Fibroblast of pulmonary artery (primary cell): ENCODE measurements at regions not wholly inside any gene's neighbourhood (a gene's known extent, or its start where the extent isn't known, plus 50 kb on each side); places are given as distances from the start of the nearest gene placed in this dataset.
"Not testable (repeated sequence)": the region's sequence is repeated elsewhere in the genome, so short reads cannot be mapped to it uniquely, and the experiment has no call there.

Experiments
- DNase-seq: peaks from one replicate; pipeline ENCODE4 v3.0.0-alpha.2; 2010; ENCODE audit warnings: low read depth
- H3K4me3 ChIP-seq: replicated peaks from 2 replicates; pipeline ENCODE4 v1.5.1; 2011; ENCODE audit warnings: low read depth, mild to moderate bottlenecking, control low read depth, low read length, moderate library complexity
- CTCF ChIP-seq: IDR thresholded peaks from 2 replicates; pipeline ENCODE4 v1.5.1; 2011; ENCODE audit warnings: mild to moderate bottlenecking, control low read depth, low read length, inconsistent platforms; ENCODE audit errors: missing control alignments

DNA sequence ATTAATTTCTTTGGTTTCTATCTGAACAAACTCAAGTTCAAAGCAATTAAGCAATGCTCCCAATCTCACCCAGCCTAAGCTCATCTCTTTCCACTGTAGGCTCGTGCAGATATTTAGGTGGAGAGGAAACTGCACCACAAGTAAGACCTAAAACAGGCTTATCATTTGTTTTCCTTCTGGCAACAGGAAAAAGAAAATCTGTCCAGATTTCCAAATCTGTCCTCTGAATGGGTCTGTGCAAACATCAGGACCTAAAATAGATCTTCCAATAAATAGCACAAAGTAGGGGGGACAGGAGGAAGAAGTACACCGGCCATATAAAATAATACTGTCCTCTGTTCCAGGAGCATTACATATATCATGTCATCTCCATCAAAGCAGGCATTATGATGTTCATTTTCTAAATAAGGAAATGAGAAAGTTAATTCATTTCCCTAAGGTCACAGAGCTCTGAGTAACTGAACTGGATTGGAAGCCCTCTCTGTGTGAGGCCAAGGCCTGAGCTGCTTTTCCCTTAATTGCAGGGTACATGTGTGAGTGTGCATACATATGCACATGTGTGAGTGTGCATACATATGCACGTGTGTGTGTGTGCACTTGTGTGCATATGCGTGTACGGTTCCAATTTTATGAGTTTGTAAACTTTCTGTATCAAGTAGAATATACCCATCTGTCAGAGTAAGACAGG is 92.8 kb upstream of the PARD3 start:
- TF ChIP-seq CTCF: no peak
- no peak overlapping the region for H3K4me3 ChIP-seq
- DNase-seq: no peak

DNA sequence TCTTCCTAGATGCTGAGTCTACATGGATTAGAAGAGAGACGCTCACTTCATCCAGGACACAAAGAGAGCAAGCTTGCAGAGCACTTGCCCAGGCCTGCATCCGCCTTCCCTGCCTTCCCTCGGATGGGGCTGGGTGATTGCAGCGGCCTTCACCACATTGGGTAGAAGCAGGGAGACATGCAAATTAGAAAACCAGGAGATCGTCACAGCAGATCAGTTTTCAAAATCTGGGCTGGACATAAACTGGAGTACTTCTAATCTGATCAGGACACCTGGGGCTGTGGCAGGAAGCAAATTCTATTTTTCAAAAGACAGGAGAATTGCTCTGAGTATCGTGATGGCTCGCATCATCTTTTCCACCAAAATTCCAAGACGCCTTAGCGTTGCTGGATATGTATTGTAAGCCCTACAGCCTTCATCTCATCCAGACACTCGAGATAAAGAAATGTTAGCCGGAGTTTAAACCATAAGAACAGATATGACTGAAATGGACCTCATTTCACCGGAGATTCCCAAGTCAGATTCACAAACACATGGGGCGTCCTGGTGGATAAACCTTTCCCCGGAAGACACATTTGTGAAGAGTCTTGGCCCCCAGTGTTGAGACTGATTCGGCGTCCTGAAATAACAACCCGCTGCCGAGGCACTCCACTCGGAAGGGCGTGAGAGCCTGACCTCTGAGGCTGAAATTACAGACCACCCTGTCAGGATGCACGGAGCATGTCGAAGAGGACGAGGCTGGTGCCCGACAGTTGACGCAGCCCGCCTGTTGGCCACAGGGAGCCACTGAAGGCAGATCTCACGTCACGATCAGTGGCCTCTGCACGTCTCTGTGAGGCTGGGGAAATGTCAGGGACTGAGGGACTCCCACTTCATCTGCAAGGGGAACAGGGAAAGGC is 91.2 kb upstream of the PARD3 start:
- TF ChIP-seq CTCF: no peak
- no peak for DNase-seq
- no peak overlapping the region for H3K4me3 ChIP-seq

DNA sequence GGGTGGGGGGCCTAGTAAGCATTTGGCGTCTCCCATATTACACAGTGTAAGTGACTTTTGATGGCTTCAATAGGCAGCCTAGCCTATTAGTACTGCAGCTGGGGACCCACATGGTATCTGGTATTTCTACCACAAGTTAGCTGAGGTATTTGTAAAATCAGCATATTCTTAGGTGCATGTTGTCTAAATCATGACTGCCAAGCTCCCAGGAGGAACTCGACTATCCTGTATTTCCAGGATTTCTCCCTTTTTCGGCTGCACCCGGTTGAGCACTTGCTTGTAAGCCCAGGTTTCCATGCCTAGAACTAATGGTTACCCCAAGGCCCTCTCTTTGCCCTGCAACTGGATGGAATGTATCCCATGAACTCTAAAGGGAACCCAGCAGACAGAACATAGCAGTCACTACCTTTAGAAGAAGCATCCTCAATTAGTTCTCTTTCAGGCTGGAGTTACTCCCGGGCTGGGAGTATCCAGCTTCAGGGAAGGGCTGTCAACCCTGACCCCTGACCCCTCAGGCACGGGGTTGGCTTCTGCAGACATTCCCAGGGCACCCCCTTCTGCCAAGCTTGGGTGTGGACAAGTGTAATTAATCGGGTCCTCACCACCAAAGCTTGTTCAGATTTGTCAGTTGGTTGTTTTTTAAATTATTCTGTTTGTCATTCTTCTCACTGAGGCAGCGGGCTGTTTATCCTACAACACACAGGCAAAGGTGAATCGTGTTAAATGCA is 90.3 kb upstream of the PARD3 start:
- no peak for TF ChIP-seq CTCF
- no peak for DNase-seq
- no peak overlapping the region for H3K4me3 ChIP-seq

- no peak for TF ChIP-seq CTCF
- DNase-seq: no peak
- H3K4me3 ChIP-seq: no peak overlapping the region
Measured at GRCh38 chr10:34904191-34904590, 89.1 kb upstream of the PARD3 start.

DNA sequence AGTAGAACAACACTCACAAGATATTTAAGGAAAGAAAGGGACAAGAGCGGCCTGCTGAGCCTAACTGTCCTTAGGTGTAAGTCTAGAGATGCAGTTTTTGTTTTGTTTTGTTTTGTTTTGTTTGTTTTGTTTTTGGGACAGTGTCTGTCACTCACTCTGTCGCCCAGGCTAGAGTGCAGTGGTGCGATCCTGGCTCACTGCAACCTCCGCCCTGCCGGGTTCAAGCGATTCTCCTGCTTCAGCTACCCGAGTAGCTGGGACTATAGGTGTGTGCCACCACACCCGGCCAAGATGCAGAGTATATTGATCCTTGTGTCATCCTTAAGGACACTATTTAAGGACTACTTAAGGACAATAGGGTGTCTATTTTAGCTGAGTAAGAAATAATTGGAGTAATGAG is 84.1 kb upstream of the PARD3 start:
- DNase-seq: no peak
- no peak overlapping the region for H3K4me3 ChIP-seq
- TF ChIP-seq CTCF: no peak

DNA sequence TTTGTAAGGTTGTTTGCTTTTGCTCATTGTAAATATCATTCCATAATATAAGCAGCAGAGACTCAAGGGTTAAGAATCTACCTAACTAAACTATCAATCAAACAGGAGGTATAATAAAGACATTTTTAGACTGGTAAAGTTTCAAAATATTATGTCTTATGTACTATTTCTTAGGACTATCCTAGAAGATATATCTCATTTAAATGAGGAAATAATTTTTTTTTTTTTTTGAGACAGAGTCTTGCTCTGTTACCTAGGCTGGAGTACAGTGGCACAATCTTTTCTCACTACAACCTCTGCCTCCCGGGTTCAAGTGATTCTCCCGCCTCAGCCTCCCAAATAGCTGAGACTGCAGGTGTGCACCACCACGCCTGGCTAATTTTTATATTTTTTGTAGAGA is 80.9 kb upstream of the PARD3 start:
- no peak for DNase-seq
- TF ChIP-seq CTCF: no peak
- no peak overlapping the region for H3K4me3 ChIP-seq

DNA sequence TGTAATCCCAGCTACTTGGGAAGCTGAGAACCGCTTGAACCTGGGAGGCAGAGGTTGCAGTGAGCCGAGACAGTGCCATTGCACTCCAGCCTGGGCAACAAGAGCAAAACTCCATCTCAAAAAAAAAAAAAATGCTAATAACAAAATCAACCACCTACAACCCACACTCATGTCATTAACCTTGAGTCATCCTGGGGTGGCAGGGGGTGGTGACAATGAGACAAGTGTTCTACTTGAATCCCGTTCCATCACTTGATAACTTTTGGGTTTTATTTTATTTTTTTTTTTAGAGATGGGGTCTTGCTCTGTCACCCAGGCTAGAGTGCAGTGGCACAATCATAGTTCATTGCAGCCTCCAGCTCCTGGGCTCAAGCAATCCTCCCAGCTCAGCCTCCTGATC is 80.0 kb upstream of the PARD3 start:
- H3K4me3 ChIP-seq, DNase-seq: not testable (repeated sequence)

DNA sequence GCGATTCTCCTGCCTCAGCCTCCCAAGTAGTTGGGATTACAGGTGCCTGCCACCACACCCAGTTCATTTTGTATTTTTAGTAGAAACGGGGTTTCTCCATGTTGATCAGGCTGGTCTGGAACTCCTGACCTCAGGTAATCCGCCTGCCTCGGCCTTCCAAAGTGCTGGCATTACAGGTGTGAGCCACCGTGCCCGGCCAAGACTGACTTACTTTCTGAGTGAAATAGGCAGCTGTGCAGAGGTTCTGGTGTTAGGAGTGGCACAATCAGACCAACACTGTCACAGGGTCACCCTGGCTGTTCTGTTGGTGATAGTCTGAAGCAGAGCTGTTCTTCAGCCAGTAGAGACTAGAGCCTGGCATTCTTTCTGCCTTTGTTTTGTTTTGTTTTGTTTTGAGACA is 77.4 kb upstream of the PARD3 start:
- H3K4me3 ChIP-seq, DNase-seq: not testable (repeated sequence)
